Nephron progenitor cell (in vitro differentiated cells): ENCODE measurements at regions not wholly inside any gene's neighbourhood (a gene's known extent, or its start where the extent isn't known, plus 50 kb on each side); places are given as distances from the start of the nearest gene placed in this dataset.

Experiments used
- DNase-seq: peaks from one replicate; pipeline ENCODE4 v3.0.0; 2021
- H3K27ac Mint-ChIP-seq: 2 replicates; pipeline ENCODE4 v1.8.0; 2021; ENCODE audit warnings: mild to moderate bottlenecking, moderate library complexity, mixed read lengths
- H3K27me3 Mint-ChIP-seq: 2 replicates; pipeline ENCODE4 v1.8.0; 2021; ENCODE audit warnings: mild to moderate bottlenecking, low read depth, mixed read lengths; ENCODE audit not compliant: poor library complexity
- H3K36me3 Mint-ChIP-seq: 2 replicates; pipeline ENCODE4 v1.8.0; 2021; ENCODE audit warnings: low read depth, mixed read lengths
- H3K4me1 Mint-ChIP-seq: 2 replicates; pipeline ENCODE4 v1.8.0; 2021; ENCODE audit warnings: mixed read lengths
- H3K4me3 Mint-ChIP-seq: 2 replicates; pipeline ENCODE4 v1.8.0; 2021; ENCODE audit warnings: mild to moderate bottlenecking, moderate library complexity, mixed read lengths
- H3K9me3 Mint-ChIP-seq: 2 replicates; pipeline ENCODE4 v1.8.0; 2021; ENCODE audit warnings: mild to moderate bottlenecking, moderate library complexity, mixed read lengths
- TF ChIP-seq, protein P1 (sequence below): fragments of 200-600 bp; sonication (generic); IDR thresholded peaks from 2 replicates; pipeline ENCODE4 v1.5.0; 2021; ENCODE audit warnings: antibody characterized with exemption

DNA sequence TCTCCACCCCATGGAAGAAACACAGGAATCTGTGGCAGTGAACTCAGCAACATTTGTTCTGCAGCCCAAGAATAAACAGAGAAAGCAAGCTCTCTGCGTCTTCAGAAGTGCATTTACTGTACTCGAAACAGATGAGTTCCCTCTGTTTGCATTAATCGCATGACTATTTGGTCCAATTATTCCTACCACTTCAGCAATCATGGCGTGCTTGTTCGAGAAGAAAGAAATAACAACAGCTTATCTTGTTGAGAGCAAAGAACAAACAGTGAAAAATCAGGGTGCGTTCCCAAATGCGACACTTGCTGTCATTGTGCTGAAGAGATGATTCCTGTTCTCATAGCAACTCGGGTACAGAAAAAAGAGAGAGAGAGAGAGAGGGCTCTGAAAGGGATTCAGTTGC is 445.3 kb upstream of the MAF start:
- TF ChIP-seq, protein P1, sequence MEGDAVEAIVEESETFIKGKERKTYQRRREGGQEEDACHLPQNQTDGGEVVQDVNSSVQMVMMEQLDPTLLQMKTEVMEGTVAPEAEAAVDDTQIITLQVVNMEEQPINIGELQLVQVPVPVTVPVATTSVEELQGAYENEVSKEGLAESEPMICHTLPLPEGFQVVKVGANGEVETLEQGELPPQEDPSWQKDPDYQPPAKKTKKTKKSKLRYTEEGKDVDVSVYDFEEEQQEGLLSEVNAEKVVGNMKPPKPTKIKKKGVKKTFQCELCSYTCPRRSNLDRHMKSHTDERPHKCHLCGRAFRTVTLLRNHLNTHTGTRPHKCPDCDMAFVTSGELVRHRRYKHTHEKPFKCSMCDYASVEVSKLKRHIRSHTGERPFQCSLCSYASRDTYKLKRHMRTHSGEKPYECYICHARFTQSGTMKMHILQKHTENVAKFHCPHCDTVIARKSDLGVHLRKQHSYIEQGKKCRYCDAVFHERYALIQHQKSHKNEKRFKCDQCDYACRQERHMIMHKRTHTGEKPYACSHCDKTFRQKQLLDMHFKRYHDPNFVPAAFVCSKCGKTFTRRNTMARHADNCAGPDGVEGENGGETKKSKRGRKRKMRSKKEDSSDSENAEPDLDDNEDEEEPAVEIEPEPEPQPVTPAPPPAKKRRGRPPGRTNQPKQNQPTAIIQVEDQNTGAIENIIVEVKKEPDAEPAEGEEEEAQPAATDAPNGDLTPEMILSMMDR: no peak
- Mint-ChIP-seq H3K4me3 (no peak overlapping the region), H3K9me3 (peaks cover 5% of the 10 kb centered on the region), H3K4me1 (peaks cover 13% of the 10 kb centered on the region), H3K27me3 (peaks cover 5% of the 10 kb centered on the region), H3K36me3 (no peaks in the 10 kb centered on the region), H3K27ac (no peak overlapping the region)
- no peak for DNase-seq

GRCh38 chr16:80041410-80041809 is 440.9 kb upstream of the MAF start:
- Mint-ChIP-seq H3K4me3 (no peak overlapping the region), H3K9me3 (peaks cover 12% of the 10 kb centered on the region), H3K4me1 (peaks cover 13% of the 10 kb centered on the region), H3K36me3 (no peaks in the 10 kb centered on the region), H3K27me3 (peaks cover 5% of the 10 kb centered on the region), H3K27ac (no peak overlapping the region)
- DNase-seq: no peak
- TF ChIP-seq, protein P1: no peak

DNA sequence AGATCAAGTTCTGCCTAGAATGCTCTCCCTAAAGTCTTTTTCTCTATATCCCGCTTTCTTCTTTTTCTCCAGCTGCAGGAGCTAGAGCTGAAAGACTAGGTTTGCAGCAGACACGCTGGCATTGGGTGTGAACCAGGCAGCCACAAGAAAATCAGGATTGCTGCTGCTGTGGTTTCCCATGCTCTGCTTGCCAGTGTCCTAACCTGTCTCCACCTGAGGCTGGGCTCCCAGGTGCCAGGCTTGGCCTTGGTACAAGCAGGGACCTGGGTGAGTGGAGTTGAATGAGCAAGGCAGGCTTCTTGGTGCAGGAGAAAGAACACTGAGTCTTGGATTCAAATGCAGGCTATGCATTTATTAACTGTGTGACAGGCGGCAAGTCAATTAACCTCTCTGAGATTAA is 440.3 kb upstream of the MAF start:
- Mint-ChIP-seq H3K36me3 (no peaks in the 10 kb centered on the region), H3K4me1 (peaks cover 7% of the 10 kb centered on the region), H3K27me3 (peaks cover 5% of the 10 kb centered on the region), H3K4me3 (no peak overlapping the region), H3K27ac (no peak overlapping the region), H3K9me3 (peaks cover 12% of the 10 kb centered on the region)
- TF ChIP-seq, protein P1: no peak
- no peak for DNase-seq

DNA sequence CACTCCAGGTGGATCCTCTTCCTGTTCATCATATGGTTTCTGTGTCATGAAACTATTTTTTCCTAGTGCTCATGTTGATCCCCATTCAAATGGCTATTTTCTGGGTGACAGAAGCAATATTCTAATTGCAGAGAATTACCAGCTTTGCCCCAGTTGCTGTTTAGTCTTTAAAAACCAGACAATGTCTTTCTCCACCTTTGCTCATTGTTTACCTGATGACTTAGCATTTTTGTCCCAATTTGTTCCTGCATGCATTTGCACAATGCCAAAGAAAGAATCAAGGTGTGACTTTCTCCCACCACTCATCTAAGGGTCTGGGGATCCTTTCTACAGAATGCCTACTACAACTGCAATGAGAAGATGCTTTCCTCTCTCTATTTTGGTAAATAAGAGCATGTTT is 439.9 kb upstream of the MAF start:
- no peak for DNase-seq
- Mint-ChIP-seq H3K4me3 (no peak overlapping the region), H3K4me1 (peaks cover 6% of the 10 kb centered on the region), H3K27ac (no peak overlapping the region), H3K36me3 (no peaks in the 10 kb centered on the region), H3K27me3 (peaks cover 5% of the 10 kb centered on the region), H3K9me3 (peaks cover 12% of the 10 kb centered on the region)
- TF ChIP-seq, protein P1: no peak

- H3K27me3 Mint-ChIP-seq: peaks cover 5% of the 10 kb centered on the region
- H3K27ac Mint-ChIP-seq: no peak overlapping the region
- TF ChIP-seq, protein P1: no peak
- peaks cover 6% of the 10 kb centered on the region for H3K4me1 Mint-ChIP-seq
- no peak for DNase-seq
- no peak overlapping the region for H3K4me3 Mint-ChIP-seq
- H3K9me3 Mint-ChIP-seq: peaks cover 16% of the 10 kb centered on the region
- no peaks in the 10 kb centered on the region for H3K36me3 Mint-ChIP-seq
Observed at GRCh38 chr16:80039777-80040176, 439.2 kb upstream of the MAF start.

- H3K9me3 Mint-ChIP-seq: peaks cover 24% of the 10 kb centered on the region
- H3K36me3 Mint-ChIP-seq: peaks cover 5% of the 10 kb centered on the region
- H3K4me3 Mint-ChIP-seq: no peak overlapping the region
- no peak for DNase-seq
- peaks cover 5% of the 10 kb centered on the region for H3K27me3 Mint-ChIP-seq
- no peak overlapping the region for H3K27ac Mint-ChIP-seq
- H3K4me1 Mint-ChIP-seq: no peaks in the 10 kb centered on the region
- TF ChIP-seq, protein P1: no peak
Observed at GRCh38 chr16:80038566-80038965, 438.0 kb upstream of the MAF start.
